Kasumi-1 (cell line): ENCODE measurements at regions not wholly inside any gene's neighbourhood (a gene's known extent, or its start where the extent isn't known, plus 50 kb on each side); places are given as distances from the start of the nearest gene placed in this dataset.
A peak's percentile ranks its signal among the peaks of the same experiment; 100 is the strongest.

ENCODE experiments used
- DNase-seq, 2 experiments: peaks; one replicate each; lab custom pipeline; 2025; lab: John Stamatoyannopoulos, UW

- DNase-seq: no peak
These were observed 397.1 kb upstream of the CFAP20DC start for GRCh38 chr3:59446775-59447465.

DNA sequence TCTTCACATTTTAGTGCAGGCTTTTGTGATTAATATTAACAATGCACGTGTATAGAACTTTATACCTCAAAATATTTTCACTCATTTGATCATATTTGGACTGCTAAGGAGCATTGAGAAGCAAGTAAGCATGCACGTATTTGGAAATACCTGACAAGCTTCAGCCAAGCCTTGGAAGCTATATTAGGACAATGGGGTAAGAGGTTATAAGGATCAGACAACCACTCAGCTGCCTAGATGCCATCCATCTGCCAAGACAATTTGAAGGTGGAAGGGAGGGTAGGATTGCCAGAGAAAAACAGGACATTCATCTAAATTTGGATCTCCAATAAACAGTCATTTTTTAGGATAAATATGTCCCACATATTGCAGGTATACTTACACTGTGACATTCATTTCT is 394.9 kb upstream of the CFAP20DC start:
- no peak for DNase-seq

- no peak for DNase-seq
These were observed 394.5 kb upstream of the CFAP20DC start for GRCh38 chr3:59444294-59444671.

DNA sequence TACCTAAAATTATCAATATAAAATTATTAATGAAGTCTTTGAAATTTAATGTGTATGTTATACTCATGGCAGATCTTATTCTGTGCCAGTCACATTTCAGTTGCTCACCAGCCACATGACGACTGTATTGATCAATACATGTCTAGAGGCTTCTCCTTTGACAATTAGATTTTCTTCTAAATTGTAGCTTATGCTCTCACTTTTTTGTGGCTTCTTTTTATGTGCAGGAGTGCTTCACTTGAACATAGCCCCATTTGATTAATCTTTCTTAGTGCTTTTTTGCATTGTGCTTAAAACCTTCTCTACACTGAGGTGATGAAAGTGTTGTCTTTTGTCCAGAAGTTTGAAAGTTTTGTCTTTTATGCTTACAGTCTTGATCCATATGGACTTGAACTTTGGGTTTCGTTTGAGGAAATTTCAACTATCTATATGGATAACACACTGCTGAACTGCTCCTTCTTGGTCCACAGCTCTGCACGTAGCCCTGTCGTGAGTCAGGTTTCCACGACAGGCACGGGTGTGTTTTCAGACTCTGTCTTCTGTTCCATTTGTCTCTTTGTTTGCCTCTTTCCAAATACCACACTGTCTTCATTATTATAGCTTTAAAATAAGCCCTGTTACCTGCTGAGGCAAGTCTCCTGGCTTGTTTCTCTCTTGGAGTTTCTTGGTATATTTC is 393.9 kb upstream of the CFAP20DC start:
- no peak for DNase-seq

DNA sequence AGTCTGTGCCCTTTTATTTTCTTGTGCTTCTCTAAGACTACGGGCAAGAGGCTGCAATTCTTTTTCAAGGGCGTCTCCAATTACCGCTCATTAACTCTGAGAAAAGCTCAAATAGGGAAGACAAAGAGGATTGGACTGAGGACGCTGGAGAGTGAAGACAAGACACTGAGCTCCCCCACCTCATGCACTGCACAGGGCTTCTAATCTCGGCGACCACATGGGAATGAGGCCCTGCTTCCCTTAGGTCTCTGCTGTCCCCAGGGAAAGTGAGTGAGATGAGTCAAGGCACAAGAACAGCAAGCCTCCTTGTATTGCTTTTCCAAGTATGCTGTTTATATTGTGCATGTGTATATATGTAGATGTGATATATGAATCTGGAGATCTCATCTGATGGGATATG is 392.2 kb upstream of the CFAP20DC start:
- DNase-seq: no peak

- DNase-seq: no peak
These were observed 390.6 kb upstream of the CFAP20DC start for GRCh38 chr3:59440285-59441028.

DNA sequence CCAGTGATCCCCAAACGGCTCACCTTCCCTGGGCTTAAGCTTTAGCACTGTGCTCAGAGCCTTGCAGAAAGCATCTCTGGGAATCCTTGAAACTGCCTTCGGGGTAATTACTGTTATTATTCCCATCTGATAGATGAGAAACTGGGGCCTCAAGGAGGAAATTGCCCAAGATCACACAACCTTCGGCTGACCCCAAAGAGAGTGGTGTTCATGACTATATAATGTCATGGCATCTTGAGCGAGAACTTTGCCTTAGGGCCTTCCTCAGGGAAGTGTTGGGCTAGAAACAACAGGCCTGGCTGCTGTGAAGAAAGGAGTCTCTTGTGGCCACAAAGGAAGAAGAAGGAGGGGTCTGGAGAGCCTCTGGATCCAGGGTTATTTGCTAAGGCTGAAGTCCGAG is 388.7 kb upstream of the CFAP20DC start:
- DNase-seq: no peak

DNA sequence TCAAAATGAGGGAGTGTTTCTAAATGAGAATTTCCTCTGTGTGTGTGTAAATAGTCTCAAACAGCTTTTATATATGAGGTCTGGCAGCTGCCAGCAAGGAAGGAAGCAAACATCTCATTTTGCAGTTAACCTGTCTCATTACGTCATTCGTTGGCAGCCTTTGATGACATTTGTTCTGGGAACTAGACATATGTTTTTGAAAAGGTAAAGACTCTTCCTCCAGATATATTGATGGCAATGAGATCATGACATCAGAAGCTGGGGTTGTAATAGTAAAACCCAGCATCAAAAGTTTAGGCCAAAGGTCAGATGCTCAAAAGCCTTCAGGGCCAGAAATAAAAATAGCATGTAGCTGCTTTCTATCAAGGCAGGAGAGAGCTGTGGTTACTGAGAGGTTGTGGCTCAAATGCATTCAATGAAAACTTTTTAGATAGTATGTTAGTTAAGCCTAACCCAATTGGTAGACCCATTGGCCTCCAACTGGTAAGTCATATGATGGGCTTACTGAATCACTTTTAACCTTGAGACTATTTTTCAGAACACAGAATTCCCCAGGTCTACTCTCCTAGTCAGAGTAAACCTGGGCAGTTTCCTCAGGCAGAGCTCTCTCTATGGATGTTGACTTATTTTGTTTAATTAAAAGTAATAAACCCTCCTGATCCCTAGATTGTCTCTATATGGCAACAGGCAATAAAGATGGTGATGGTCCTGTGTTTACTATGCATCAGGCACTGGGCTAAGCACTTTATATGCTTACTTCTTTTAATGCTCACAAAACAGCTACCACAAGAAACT is 386.5 kb upstream of the CFAP20DC start:
- no peak for DNase-seq

DNA sequence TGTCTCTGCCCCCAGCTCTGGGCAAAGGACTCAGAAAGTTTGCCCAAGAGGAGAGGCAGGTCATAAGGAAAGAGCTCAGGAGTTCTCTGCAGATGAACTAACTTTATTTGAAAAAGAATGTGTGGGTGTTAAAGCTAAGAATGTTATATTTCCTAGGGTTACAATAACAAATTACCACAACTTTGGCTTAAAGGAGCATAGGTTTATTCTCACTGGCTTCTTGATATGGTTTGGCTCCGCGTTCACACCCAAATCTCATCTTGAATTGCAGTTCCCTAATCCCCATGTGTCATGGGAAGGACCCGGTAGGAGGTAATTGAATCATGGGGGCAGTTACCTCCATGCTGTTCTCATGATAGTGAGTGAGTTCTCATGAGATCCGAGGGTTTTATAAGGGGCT is 383.7 kb upstream of the CFAP20DC start:
- DNase-seq: no peak

DNA sequence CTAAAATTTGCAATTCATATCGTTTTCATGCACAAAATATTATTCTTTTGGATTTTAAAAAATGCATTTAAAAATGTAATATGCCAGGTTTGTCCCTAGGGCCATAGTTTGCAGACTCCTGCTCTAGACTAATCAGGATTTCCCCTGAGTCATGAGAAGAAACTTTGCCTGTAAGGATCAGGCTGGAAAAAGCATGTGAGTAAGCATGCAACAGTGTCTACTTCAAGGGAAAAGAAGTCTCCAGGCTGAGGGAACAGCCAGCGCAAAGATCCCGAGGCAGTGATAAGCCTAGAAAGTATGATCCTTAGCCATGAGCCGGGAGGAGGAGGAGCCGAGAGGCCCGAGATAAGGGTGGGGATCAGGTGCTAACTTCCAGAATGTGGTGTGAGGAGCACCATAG is 382.8 kb upstream of the CFAP20DC start:
- DNase-seq: no peak

- DNase-seq: no peak
These were observed 380.5 kb upstream of the CFAP20DC start for GRCh38 chr3:59430341-59430740.

GRCh38 chr3:59429198-59429597 is 379.4 kb upstream of the CFAP20DC start:
- no peak for DNase-seq

DNA sequence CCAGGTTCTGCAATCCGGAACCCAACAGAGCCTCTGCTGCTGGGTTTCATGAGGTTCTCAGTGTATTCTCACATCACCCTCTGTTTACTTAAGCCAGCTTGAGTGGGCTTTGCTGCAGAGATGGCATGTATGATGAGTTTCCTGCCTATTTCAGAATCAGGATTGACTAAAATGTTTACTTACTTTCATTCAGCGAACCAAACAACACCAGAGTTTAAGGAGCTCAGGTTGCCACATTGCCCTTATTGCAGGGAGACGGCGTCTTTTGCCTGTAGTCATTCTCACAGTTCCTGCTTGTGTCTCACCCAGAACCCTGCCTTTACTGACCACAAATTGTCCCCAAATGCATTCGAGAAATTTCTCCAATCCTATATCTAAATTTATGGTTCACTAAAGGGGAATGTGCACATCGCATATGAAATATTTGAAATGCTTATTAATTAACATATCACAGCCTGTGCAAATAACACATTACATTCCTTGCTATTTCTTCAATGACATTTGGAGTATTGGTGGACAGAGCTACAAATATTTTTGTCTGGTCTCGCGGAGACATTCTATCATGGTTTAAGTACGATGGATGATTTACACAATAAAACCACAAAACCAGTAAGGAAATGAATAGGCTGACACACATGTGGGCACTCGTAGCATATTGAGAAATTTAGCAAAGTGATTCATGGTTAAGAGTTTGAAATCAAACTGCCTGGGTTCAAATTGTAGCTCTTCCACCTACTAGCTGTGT is 377.2 kb upstream of the CFAP20DC start:
- peak in 1 of 2 experiments; percentile 3 for DNase-seq

GRCh38 chr3:59425942-59426341 is 376.1 kb upstream of the CFAP20DC start:
- no peak for DNase-seq

- DNase-seq: no peak
These were observed 375.5 kb upstream of the CFAP20DC start for GRCh38 chr3:59425371-59425770.

DNA sequence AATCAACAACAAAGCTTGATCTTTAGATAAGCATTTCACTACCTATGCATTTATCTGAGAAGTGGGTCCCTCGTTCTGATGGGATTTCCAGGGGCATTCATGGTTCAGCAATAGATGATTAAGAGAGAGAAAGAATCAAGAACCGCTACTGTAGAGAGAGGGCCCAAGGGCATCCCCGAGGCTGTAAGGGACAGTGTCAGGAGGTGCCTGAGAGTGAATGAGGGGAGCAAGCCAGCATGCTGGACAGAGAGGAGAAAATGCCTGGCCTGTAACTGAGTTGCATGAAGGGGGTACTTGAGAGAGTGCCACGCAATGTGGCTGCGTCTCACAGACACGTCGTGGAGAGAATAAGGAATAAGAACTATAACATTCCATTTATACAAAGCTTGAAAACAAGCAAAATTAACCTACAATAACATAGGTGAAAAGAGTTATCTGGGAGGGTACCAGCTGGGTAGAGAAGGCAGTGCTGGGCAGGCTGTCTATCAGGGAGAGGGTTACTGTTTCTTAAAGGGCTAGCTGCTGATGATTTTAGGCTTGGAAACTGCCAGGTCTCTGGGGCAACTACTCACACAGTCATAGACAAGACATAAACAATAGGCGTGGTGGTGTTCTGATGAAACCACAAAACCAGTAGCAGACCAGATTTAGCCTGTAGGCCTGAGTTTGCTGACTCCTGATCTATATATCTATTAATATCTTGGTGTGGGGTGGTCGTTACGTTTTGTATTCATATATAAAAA is 374.6 kb upstream of the CFAP20DC start:
- DNase-seq: no peak

GRCh38 chr3:59423707-59424106 is 373.9 kb upstream of the CFAP20DC start:
- DNase-seq: no peak

DNA sequence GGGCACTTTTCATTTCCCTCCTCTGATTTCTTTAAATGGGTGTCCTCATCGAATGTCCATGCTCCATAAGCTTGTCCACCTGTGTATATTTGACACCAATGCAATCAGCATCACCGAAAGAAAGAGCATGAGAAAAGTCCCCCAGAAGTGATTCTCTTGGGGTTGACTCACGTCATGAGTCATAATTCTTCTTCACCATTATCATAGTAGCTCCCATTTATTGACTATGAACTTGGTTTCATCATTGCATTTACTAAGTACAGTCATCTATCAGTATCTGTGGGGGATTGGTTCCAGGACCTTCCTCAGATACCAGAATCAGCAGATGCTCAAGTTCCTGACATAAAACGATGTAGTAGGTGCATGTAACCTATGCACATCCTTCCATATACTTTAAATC is 372.5 kb upstream of the CFAP20DC start:
- DNase-seq: no peak

GRCh38 chr3:59418836-59419235 is 369.0 kb upstream of the CFAP20DC start:
- DNase-seq: no peak

- DNase-seq: no peak
These were observed 362.7 kb upstream of the CFAP20DC start for GRCh38 chr3:59412516-59412915.

- DNase-seq: no peak
These were observed 361.9 kb upstream of the CFAP20DC start for GRCh38 chr3:59411694-59412093.
